Suprapubic skin (tissue), 4 donors: ENCODE measurements at regions not wholly inside any gene's neighbourhood (a gene's known extent, or its start where the extent isn't known, plus 50 kb on each side); places are given as distances from the start of the nearest gene placed in this dataset.

Experiments
- DNase-seq, 2 donors: peaks; one replicate each; pipeline ENCODE4 v3.0.0-alpha.2; 2019; ENCODE audit warnings: low spot score in 2 of 2
- H3K27ac ChIP-seq: fragments of 200-600 bp; sonication (generic); one replicate; pipeline ENCODE4 v1.5.1; 2019
- H3K27me3 ChIP-seq: fragments of 200-600 bp; sonication (generic); one replicate; pipeline ENCODE4 v1.5.1; 2019
- H3K36me3 ChIP-seq: fragments of 200-600 bp; sonication (generic); one replicate; pipeline ENCODE4 v1.5.1; 2019
- H3K4me1 ChIP-seq: fragments of 200-600 bp; sonication (generic); one replicate; pipeline ENCODE4 v1.5.1; 2019
- H3K4me3 ChIP-seq: fragments of 200-600 bp; sonication (generic); one replicate; pipeline ENCODE4 v1.5.1; 2019; ENCODE audit warnings: mild to moderate bottlenecking
- H3K9me3 ChIP-seq: fragments of 200-600 bp; sonication (generic); one replicate; pipeline ENCODE4 v1.5.1; 2019
- CTCF ChIP-seq, 2 donors: fragments of 200-600 bp in 1 of 2; fragments of 450-650 bp in 1 of 2; sonication (generic) in 1 of 2; IDR thresholded peaks; one replicate each; pipeline ENCODE4 v1.5.1; 2016 to 2019; ENCODE audit warnings: antibody characterized with exemption in 2 of 2, mild to moderate bottlenecking in 1 of 2, moderate library complexity in 1 of 2
- EP300 ChIP-seq: sonication (generic); formaldehyde crosslinking; IDR thresholded peaks from one replicate; pipeline ENCODE4 v1.6.1; 2017; ENCODE audit warnings: antibody characterized with exemption
- POLR2A ChIP-seq, 2 donors: fragments of 450-650 bp; IDR thresholded peaks; one replicate each; pipeline ENCODE4 v1.6.1; 2017; ENCODE audit warnings: antibody characterized with exemption in 2 of 2, mild to moderate bottlenecking in 2 of 2, moderate library complexity in 2 of 2
- POLR2AphosphoS5 ChIP-seq, 3 donors: sonication (generic); formaldehyde crosslinking; IDR thresholded peaks; one replicate each; pipeline ENCODE4 v1.6.1; 2017; ENCODE audit warnings: antibody characterized with exemption in 3 of 3
- WGBS: methylation state at CpG from one replicate; pipeline ENCODE4 v1.1.5; 2018; 5-methylcytosine and 5-hydroxymethylcytosine counted together

DNA sequence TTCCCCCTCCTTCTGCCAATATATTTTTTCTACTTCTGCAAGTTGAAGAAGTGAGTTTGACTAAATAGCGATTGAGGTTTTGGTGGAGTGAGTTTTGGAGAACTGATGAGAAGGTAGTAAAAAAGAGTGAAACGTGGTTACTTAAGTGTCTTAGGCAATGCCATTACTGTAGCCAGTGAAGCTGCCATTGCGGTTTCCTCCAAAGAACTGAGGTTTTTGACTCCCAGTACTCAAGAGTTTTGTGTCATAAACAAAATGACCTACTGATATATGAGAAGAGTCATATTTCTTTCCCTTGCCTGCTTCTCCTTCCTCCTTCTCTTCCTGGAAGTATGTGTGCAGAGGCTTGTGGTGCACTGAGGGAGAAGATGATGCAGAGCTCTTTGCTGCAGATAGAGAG, 554.5 kb upstream of the MAP3K7 start:
- 87% methylated on average over 3 of the region's 3 CpGs for WGBS

DNA sequence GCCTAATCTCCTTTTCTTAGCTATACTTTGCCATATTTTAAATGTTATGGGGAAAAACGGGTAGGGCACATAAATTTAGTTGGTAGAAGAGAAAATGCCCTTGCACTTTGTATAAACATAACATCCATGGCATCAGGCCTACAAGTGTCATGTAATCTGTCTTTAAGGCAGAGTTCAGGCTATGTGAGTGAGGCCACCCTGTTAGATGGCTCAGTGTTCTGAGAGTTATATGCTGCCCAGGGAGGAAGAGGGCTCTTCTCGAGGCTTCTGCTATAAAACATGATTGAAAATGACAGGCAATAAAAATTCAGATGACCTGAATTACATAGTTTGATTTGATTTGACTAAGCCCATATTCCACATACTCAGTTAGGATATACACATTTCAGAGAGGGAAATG, 553.6 kb upstream of the MAP3K7 start:
- WGBS = 51% methylated on average over 2 of the region's 2 CpGs
- no peak overlapping the region for H3K27ac ChIP-seq

More for the DNA sequence above, 554.5 kb upstream of the MAP3K7 start:
- no peak for TF ChIP-seq POLR2AphosphoS5 (IDR thresholded peaks at IDR 0.05)
- no peak for TF ChIP-seq POLR2A (IDR thresholded peaks at IDR 0.05)
- no peak for TF ChIP-seq EP300
- no peak for TF ChIP-seq CTCF (IDR thresholded peaks at IDR 0.05)
- no peak for DNase-seq
- Histone ChIP-seq H3K9me3 (no peaks in the 10 kb centered on the region), H3K27ac (no peak overlapping the region), H3K27me3 (no peaks in the 10 kb centered on the region), H3K4me1 (no peaks in the 10 kb centered on the region), H3K4me3 (no peak overlapping the region), H3K36me3 (no peaks in the 10 kb centered on the region)

DNA sequence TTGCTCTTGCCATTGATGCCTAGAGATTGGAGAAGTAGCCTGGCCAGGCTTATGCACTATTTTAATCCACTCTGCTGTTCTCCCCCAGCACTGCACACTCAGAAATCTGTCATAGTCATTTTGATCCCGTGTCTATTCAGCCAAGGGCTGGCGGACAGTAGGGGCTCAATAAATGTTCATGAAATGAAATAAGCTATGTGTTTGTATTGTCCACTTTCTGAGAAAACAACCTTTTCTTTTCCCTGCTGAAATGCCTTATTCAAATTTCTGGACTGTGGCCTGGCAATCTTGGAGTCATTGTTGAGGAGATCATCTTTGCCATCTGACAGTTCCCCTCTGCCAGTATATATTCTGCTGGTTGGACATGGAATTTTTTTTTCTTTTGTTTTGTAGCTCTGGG, 550.4 kb upstream of the MAP3K7 start:
- no peaks in the 10 kb centered on the region for H3K27me3 ChIP-seq
- H3K4me1 ChIP-seq = no peaks in the 10 kb centered on the region
- no peaks in the 10 kb centered on the region for H3K9me3 ChIP-seq
- WGBS = 89% methylated on average over 2 of the region's 2 CpGs
- no peaks in the 10 kb centered on the region for H3K36me3 ChIP-seq
- H3K27ac ChIP-seq = no peak overlapping the region
- TF ChIP-seq EP300 (no peak), POLR2AphosphoS5 (IDR thresholded peaks at IDR 0.05) (no peak), POLR2A (IDR thresholded peaks at IDR 0.05) (no peak), CTCF (IDR thresholded peaks at IDR 0.05) (no peak)
- H3K4me3 ChIP-seq = no peak overlapping the region
- no peak for DNase-seq

More for the DNA sequence above, 553.6 kb upstream of the MAP3K7 start:
- Histone ChIP-seq H3K27me3 (no peaks in the 10 kb centered on the region), H3K4me1 (no peaks in the 10 kb centered on the region), H3K4me3 (no peak overlapping the region), H3K9me3 (no peaks in the 10 kb centered on the region), H3K36me3 (no peaks in the 10 kb centered on the region)
- DNase-seq = no peak
- no peak for TF ChIP-seq POLR2A (IDR thresholded peaks at IDR 0.05)
- TF ChIP-seq EP300 = no peak
- TF ChIP-seq POLR2AphosphoS5 (IDR thresholded peaks at IDR 0.05) = no peak
- no peak for TF ChIP-seq CTCF (IDR thresholded peaks at IDR 0.05)

GRCh38 chr6:91135406-91136103, 548.7 kb upstream of the MAP3K7 start:
- Histone ChIP-seq H3K36me3 (no peaks in the 10 kb centered on the region), H3K27ac (no peak overlapping the region), H3K27me3 (no peaks in the 10 kb centered on the region), H3K4me3 (no peak overlapping the region), H3K4me1 (no peaks in the 10 kb centered on the region), H3K9me3 (no peaks in the 10 kb centered on the region)
- DNase-seq = no peak
- WGBS = 81% methylated on average over 2 of the region's 2 CpGs
- TF ChIP-seq CTCF (IDR thresholded peaks at IDR 0.05) = no peak

- H3K27me3 ChIP-seq = no peaks in the 10 kb centered on the region
- no peak overlapping the region for H3K4me3 ChIP-seq
- no peaks in the 10 kb centered on the region for H3K4me1 ChIP-seq
- H3K36me3 ChIP-seq = no peaks in the 10 kb centered on the region
- no peak for TF ChIP-seq EP300
- no peak for TF ChIP-seq POLR2A (IDR thresholded peaks at IDR 0.05)
- TF ChIP-seq CTCF (IDR thresholded peaks at IDR 0.05) = no peak
- TF ChIP-seq POLR2AphosphoS5 (IDR thresholded peaks at IDR 0.05) = no peak
- 53% methylated on average over 3 of the region's 3 CpGs for WGBS
- peaks cover 3% of the 10 kb centered on the region for H3K9me3 ChIP-seq
- no peak overlapping the region for H3K27ac ChIP-seq
- DNase-seq = no peak
These were observed 545.6 kb upstream of the MAP3K7 start for GRCh38 chr6:91132461-91132860.
